ENCODE measurements at regions not wholly inside any gene's neighbourhood (a gene's known extent, or its start where the extent isn't known, plus 50 kb on each side); places are given as distances from the start of the nearest gene placed in this dataset.

- Mint-ChIP-seq H3K9me3 (no peaks in the 10 kb centered on the region), H3K4me3 (no peak overlapping the region)
- H2AFZ ChIP-seq, result no peak overlapping the region
Observed at GRCh38 chr1:187236676-187237075, 407.9 kb downstream of the PLA2G4A start.

More at GRCh38 chr1:187236676-187237075, 407.9 kb downstream of the PLA2G4A start:
- H3K27ac Mint-ChIP-seq, result no peak overlapping the region
- H3K4me1 Mint-ChIP-seq, result peaks cover 8% of the 10 kb centered on the region; the same call in 2 of the 3 replicates
- no peaks in the 10 kb centered on the region for H3K36me3 ChIP-seq (ENCODE audit: insufficient read depth)
- H3K27ac ChIP-seq (ENCODE audit: low read depth), result no peak overlapping the region
- no peaks in the 10 kb centered on the region for H3F3A ChIP-seq (replicated peaks; ENCODE audit: low read depth)
- H4K20me1 ChIP-seq (replicated peaks; ENCODE audit: insufficient read depth), result no peaks in the 10 kb centered on the region
- no peak overlapping the region for H3K4me2 ChIP-seq
- H3K27me3 Mint-ChIP-seq (ENCODE audit: insufficient read depth, low read depth, poor library complexity), result no peaks in the 10 kb centered on the region
- TF ChIP-seq STAT1 (IDR thresholded peaks at IDR 0.05; ENCODE audit: unreplicated experiment) (no peak), ZNF331 (CRISPR knock-in tag; IDR thresholded peaks at IDR 0.05; ENCODE audit: low read depth) (no peak), NANOG (IDR thresholded peaks at IDR 0.05; ENCODE audit: borderline replicate concordance) (no peak), CTCF (conservative IDR thresholded peaks at IDR 0.05; ENCODE audit: low read depth in 2 of 2) (no peak), EZH2phosphoT487 (IDR thresholded peaks at IDR 0.05; ENCODE audit: unreplicated experiment) (no peak), ETS1 (IDR thresholded peaks at IDR 0.05) (no peak)
- TF ChIP-seq, protein P1, sequence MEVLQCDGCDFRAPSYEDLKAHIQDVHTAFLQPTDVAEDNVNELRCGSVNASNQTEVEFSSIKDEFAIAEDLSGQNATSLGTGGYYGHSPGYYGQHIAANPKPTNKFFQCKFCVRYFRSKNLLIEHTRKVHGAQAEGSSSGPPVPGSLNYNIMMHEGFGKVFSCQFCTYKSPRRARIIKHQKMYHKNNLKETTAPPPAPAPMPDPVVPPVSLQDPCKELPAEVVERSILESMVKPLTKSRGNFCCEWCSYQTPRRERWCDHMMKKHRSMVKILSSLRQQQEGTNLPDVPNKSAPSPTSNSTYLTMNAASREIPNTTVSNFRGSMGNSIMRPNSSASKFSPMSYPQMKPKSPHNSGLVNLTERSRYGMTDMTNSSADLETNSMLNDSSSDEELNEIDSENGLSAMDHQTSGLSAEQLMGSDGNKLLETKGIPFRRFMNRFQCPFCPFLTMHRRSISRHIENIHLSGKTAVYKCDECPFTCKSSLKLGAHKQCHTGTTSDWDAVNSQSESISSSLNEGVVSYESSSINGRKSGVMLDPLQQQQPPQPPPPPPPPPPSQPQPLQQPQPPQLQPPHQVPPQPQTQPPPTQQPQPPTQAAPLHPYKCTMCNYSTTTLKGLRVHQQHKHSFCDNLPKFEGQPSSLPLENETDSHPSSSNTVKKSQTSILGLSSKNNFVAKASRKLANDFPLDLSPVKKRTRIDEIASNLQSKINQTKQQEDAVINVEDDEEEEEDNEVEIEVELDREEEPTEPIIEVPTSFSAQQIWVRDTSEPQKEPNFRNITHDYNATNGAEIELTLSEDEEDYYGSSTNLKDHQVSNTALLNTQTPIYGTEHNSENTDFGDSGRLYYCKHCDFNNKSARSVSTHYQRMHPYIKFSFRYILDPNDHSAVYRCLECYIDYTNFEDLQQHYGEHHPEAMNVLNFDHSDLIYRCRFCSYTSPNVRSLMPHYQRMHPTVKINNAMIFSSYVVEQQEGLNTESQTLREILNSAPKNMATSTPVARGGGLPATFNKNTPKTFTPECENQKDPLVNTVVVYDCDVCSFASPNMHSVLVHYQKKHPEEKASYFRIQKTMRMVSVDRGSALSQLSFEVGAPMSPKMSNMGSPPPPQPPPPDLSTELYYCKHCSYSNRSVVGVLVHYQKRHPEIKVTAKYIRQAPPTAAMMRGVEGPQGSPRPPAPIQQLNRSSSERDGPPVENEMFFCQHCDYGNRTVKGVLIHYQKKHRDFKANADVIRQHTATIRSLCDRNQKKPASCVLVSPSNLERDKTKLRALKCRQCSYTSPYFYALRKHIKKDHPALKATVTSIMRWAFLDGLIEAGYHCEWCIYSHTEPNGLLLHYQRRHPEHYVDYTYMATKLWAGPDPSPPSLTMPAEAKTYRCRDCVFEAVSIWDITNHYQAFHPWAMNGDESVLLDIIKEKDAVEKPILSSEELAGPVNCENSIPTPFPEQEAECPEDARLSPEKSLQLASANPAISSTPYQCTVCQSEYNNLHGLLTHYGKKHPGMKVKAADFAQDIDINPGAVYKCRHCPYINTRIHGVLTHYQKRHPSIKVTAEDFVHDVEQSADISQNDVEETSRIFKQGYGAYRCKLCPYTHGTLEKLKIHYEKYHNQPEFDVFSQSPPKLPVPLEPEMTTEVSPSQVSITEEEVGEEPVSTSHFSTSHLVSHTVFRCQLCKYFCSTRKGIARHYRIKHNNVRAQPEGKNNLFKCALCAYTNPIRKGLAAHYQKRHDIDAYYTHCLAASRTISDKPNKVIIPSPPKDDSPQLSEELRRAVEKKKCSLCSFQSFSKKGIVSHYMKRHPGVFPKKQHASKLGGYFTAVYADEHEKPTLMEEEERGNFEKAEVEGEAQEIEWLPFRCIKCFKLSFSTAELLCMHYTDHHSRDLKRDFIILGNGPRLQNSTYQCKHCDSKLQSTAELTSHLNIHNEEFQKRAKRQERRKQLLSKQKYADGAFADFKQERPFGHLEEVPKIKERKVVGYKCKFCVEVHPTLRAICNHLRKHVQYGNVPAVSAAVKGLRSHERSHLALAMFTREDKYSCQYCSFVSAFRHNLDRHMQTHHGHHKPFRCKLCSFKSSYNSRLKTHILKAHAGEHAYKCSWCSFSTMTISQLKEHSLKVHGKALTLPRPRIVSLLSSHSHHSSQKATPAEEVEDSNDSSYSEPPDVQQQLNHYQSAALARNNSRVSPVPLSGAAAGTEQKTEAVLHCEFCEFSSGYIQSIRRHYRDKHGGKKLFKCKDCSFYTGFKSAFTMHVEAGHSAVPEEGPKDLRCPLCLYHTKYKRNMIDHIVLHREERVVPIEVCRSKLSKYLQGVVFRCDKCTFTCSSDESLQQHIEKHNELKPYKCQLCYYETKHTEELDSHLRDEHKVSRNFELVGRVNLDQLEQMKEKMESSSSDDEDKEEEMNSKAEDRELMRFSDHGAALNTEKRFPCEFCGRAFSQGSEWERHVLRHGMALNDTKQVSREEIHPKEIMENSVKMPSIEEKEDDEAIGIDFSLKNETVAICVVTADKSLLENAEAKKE (CRISPR knock-in tag; IDR thresholded peaks at IDR 0.05), result no peak
- ATAC-seq (no peak), DNase-seq (ENCODE audit: low spot score) (no peak)
- H3K9me2 ChIP-seq (ENCODE audit: insufficient read depth), result no peaks in the 10 kb centered on the region
- H3K4me3 ChIP-seq, result no peak overlapping the region
- no peaks in the 10 kb centered on the region for H3K79me2 ChIP-seq (replicated peaks; ENCODE audit: insufficient read depth)
- no peaks in the 10 kb centered on the region for H3K36me3 Mint-ChIP-seq (ENCODE audit: low read depth)
- H3K4me1 ChIP-seq (ENCODE audit: insufficient read depth), result peaks cover 4% of the 10 kb centered on the region; the same call in 1 of the 2 replicates
- H3K27me3 ChIP-seq (ENCODE audit: insufficient read depth), result no peaks in the 10 kb centered on the region

All from GM23338 (cell line).